ENCODE measurements at regions not wholly inside any gene's neighbourhood (a gene's known extent, or its start where the extent isn't known, plus 50 kb on each side); places are given as distances from the start of the nearest gene placed in this dataset.
"Not testable (repeated sequence)": the region's sequence is repeated elsewhere in the genome, so short reads cannot be mapped to it uniquely, and the experiment has no call there.

DNA sequence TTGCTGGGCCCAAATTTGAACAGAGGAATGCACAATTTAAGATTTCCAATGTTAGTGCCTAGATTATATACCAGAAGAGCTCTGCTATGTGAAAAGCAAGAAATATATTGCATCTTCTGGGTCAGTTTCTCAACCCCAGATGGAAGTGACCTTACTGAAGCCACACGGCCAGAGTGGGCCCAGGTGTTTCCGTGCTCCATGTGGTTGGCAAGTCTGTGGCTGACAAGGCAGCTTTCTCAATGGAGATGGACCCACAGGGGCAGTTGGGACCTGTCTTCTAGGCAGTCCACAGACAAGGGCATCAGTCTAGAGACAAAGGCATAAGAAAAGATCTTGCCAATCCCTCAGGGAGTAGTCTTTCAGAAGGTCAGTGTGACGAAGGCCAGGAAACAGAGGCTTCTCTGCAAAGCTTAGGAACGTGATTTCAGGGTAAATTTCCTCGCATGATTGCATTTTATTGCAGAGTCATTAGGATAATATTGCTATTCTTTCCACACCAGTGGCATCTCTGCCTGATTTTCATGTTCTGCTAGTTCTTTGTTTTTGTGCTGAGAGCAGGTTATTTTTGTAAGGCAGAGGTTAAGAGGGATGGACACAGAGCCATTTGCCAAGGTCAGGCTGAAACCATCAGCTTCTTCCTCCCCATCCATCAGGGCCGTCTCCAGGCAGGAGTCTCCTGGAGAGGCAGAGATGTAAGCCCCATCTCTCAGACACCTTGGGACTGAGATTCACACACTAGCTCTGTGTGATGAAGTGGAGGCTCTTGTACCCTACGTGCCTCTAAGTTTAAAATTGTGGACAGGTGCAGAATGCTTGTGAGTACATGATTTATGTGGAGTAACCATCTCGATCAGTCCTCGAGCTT, 202.1 kb downstream of the ANKRD30B start:
- H3K79me1 ChIP-seq (ENCODE audit: low read depth, low read length) = no peaks in the 10 kb centered on the region
- WGBS, 2 donors (ENCODE audit: extremely low coverage in 2 of 2, insufficient read length in 2 of 2, insufficient replicate concordance in 1 of 2) = no CpG with 5 or more reads among the region's 9 CpGs
- no peak overlapping the region for H3K4me3 ChIP-seq (ENCODE audit: low read length in 2 of 2)
- H3K9ac ChIP-seq (ENCODE audit: low read depth, low read length, poor library complexity) = no peak overlapping the region
- H3K18ac ChIP-seq (ENCODE audit: low read length) = no peak overlapping the region
- H3K4me1 ChIP-seq (ENCODE audit: control insufficient read depth in 2 of 2, insufficient read depth in 1 of 2, low read depth in 1 of 2, low read length in 2 of 2) = no peaks in the 10 kb centered on the region
- no peak overlapping the region for H4K8ac ChIP-seq (ENCODE audit: low read depth, low read length)
- H2AK5ac ChIP-seq (ENCODE audit: low read depth, low read length) = no peak overlapping the region
- H3K14ac ChIP-seq (ENCODE audit: low read length) = no peak overlapping the region
- H3K9me3 ChIP-seq (replicated peaks in 1 of 2; ENCODE audit: control insufficient read depth in 2 of 2, insufficient read depth in 1 of 2, low read depth in 1 of 2, low read length in 2 of 2) = peaks cover 0 to 14% of the 10 kb centered on the region in 2 donors
- no peak overlapping the region for H2BK5ac ChIP-seq (ENCODE audit: low read length)
- no peaks in the 10 kb centered on the region for H3K27me3 ChIP-seq (ENCODE audit: control insufficient read depth in 3 of 3, insufficient read depth in 3 of 3, low read depth in 1 of 3, low read length in 3 of 3)
- H3K4me2 ChIP-seq (ENCODE audit: insufficient read depth, low read length, poor library complexity, severe bottlenecking) = no peak overlapping the region
- no peak for DNase-seq (ENCODE audit: low spot score)
- no peak overlapping the region for H2BK120ac ChIP-seq (ENCODE audit: low read depth, low read length)
- H3K36me3 ChIP-seq (replicated peaks in 1 of 2; ENCODE audit: control insufficient read depth in 2 of 2, insufficient read depth in 2 of 2, low read length in 2 of 2) = no peaks in the 10 kb centered on the region
- H2AFZ ChIP-seq (ENCODE audit: low read length) = no peak overlapping the region
- H2BK12ac ChIP-seq (ENCODE audit: low read length) = no peak overlapping the region
- H4K91ac ChIP-seq (ENCODE audit: low read depth, low read length, poor library complexity) = no peak overlapping the region
- H3K27ac ChIP-seq (replicated peaks; ENCODE audit: low read length) = no peak overlapping the region
- no peak overlapping the region for H3K4ac ChIP-seq (ENCODE audit: low read length)
- no peak overlapping the region for H2BK15ac ChIP-seq (ENCODE audit: low read length)
- H3K23ac ChIP-seq (ENCODE audit: low read depth, low read length, poor library complexity) = no peak overlapping the region

DNA sequence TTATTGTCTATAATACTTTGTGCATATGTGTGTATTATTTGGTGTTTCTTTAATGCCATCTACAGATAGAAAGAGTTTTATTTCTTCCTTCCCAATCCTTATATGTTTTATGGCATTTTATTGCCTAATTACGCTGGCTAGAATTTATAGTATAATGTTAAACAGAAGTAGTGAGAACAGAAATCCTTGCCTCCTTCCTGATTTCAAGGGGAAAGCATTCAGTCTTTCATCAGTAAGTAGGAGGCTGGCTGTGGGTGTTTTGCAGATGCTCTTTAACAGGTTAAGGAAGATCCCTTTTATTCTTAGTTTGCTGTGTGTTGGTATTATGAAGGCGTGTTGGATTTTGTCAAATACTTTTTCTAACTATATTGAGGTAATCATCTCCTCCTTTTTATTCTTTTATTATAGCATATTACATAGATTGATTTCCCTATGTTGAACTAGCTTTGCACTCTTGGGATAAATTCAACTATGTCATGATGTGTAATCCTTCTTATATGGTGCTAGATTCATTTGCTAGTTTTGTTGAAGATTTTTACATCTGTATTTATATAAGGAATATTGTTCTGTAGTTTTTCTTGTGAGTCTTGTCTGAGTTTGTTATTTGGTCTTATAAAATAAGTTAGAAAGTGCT, 204.6 kb downstream of the ANKRD30B start:
- not testable (repeated sequence) for H3K4me2 ChIP-seq (ENCODE audit: insufficient read depth, low read length, poor library complexity, severe bottlenecking); H3K27ac ChIP-seq (replicated peaks; ENCODE audit: low read length); H3K23ac ChIP-seq (ENCODE audit: low read depth, low read length, poor library complexity); H4K8ac ChIP-seq (ENCODE audit: low read depth, low read length); H3K14ac ChIP-seq (ENCODE audit: low read length); H3K36me3 ChIP-seq (replicated peaks in 1 of 2; ENCODE audit: control insufficient read depth in 2 of 2, insufficient read depth in 2 of 2, low read length in 2 of 2); H3K79me1 ChIP-seq (ENCODE audit: low read depth, low read length); H3K9ac ChIP-seq (ENCODE audit: low read depth, low read length, poor library complexity); H2AK5ac ChIP-seq (ENCODE audit: low read depth, low read length); H2BK12ac ChIP-seq (ENCODE audit: low read length); DNase-seq (ENCODE audit: low spot score); H3K4ac ChIP-seq (ENCODE audit: low read length); H2AFZ ChIP-seq (ENCODE audit: low read length); H3K4me1 ChIP-seq (ENCODE audit: control insufficient read depth in 2 of 2, insufficient read depth in 1 of 2, low read depth in 1 of 2, low read length in 2 of 2); H3K9me3 ChIP-seq (replicated peaks in 1 of 2; ENCODE audit: control insufficient read depth in 2 of 2, insufficient read depth in 1 of 2, low read depth in 1 of 2, low read length in 2 of 2); H2BK120ac ChIP-seq (ENCODE audit: low read depth, low read length); H2BK15ac ChIP-seq (ENCODE audit: low read length); H3K27me3 ChIP-seq (ENCODE audit: control insufficient read depth in 3 of 3, insufficient read depth in 3 of 3, low read depth in 1 of 3, low read length in 3 of 3); H4K91ac ChIP-seq (ENCODE audit: low read depth, low read length, poor library complexity); H2BK5ac ChIP-seq (ENCODE audit: low read length); H3K18ac ChIP-seq (ENCODE audit: low read length); H3K4me3 ChIP-seq (ENCODE audit: low read length in 2 of 2)
- no CpG with 5 or more reads among the region's 2 CpGs for WGBS, 2 donors (ENCODE audit: extremely low coverage in 2 of 2, insufficient read length in 2 of 2, insufficient replicate concordance in 1 of 2)

- Histone ChIP-seq H2AK5ac (ENCODE audit: low read depth, low read length) (no peak overlapping the region), H3K27ac (replicated peaks; ENCODE audit: low read length) (no peak overlapping the region), H3K4me2 (ENCODE audit: insufficient read depth, low read length, poor library complexity, severe bottlenecking) (no peak overlapping the region), H3K9ac (ENCODE audit: low read depth, low read length, poor library complexity) (no peak overlapping the region), H2AFZ (ENCODE audit: low read length) (no peak overlapping the region), H3K14ac (ENCODE audit: low read length) (no peak overlapping the region), H3K23ac (ENCODE audit: low read depth, low read length, poor library complexity) (no peak overlapping the region), H4K8ac (ENCODE audit: low read depth, low read length) (no peak overlapping the region), H3K36me3 (replicated peaks in 1 of 2; ENCODE audit: control insufficient read depth in 2 of 2, insufficient read depth in 2 of 2, low read length in 2 of 2) (no peaks in the 10 kb centered on the region), H2BK15ac (ENCODE audit: low read length) (no peak overlapping the region), H3K27me3 (ENCODE audit: control insufficient read depth in 3 of 3, insufficient read depth in 3 of 3, low read depth in 1 of 3, low read length in 3 of 3) (no peaks in the 10 kb centered on the region), H3K9me3 (replicated peaks in 1 of 2; ENCODE audit: control insufficient read depth in 2 of 2, insufficient read depth in 1 of 2, low read depth in 1 of 2, low read length in 2 of 2) (peaks cover 0 to 11% of the 10 kb centered on the region in 2 donors), H3K4ac (ENCODE audit: low read length) (no peak overlapping the region), H4K91ac (ENCODE audit: low read depth, low read length, poor library complexity) (no peak overlapping the region), H2BK5ac (ENCODE audit: low read length) (no peak overlapping the region), H3K4me3 (ENCODE audit: low read length in 2 of 2) (no peak overlapping the region), H3K79me1 (ENCODE audit: low read depth, low read length) (no peaks in the 10 kb centered on the region), H2BK120ac (ENCODE audit: low read depth, low read length) (no peak overlapping the region), H2BK12ac (ENCODE audit: low read length) (no peak overlapping the region), H3K4me1 (ENCODE audit: control insufficient read depth in 2 of 2, insufficient read depth in 1 of 2, low read depth in 1 of 2, low read length in 2 of 2) (no peaks in the 10 kb centered on the region), H3K18ac (ENCODE audit: low read length) (no peak overlapping the region)
- WGBS, 2 donors (ENCODE audit: extremely low coverage in 2 of 2, insufficient read length in 2 of 2, insufficient replicate concordance in 1 of 2) = no CpG with 5 or more reads among the region's 3 CpGs
- DNase-seq (ENCODE audit: low spot score) = no peak
Observed at GRCh38 chr18:14958701-14959100, 210.7 kb downstream of the ANKRD30B start.

- no peak overlapping the region for H2AK5ac ChIP-seq (ENCODE audit: low read depth, low read length)
- no peak overlapping the region for H2BK15ac ChIP-seq (ENCODE audit: low read length)
- DNase-seq (ENCODE audit: low spot score) = no peak
- no peaks in the 10 kb centered on the region for H3K79me1 ChIP-seq (ENCODE audit: low read depth, low read length)
- no peaks in the 10 kb centered on the region for H3K36me3 ChIP-seq (replicated peaks in 1 of 2; ENCODE audit: control insufficient read depth in 2 of 2, insufficient read depth in 2 of 2, low read length in 2 of 2)
- no peak overlapping the region for H4K8ac ChIP-seq (ENCODE audit: low read depth, low read length)
- H3K9me3 ChIP-seq (replicated peaks in 1 of 2; ENCODE audit: control insufficient read depth in 2 of 2, insufficient read depth in 1 of 2, low read depth in 1 of 2, low read length in 2 of 2) = peaks cover 0 to 11% of the 10 kb centered on the region in 2 donors
- no peaks in the 10 kb centered on the region for H3K27me3 ChIP-seq (ENCODE audit: control insufficient read depth in 3 of 3, insufficient read depth in 3 of 3, low read depth in 1 of 3, low read length in 3 of 3)
- H3K4me1 ChIP-seq (ENCODE audit: control insufficient read depth in 2 of 2, insufficient read depth in 1 of 2, low read depth in 1 of 2, low read length in 2 of 2) = no peaks in the 10 kb centered on the region
- no peak overlapping the region for H3K4me2 ChIP-seq (ENCODE audit: insufficient read depth, low read length, poor library complexity, severe bottlenecking)
- no peak overlapping the region for H3K4ac ChIP-seq (ENCODE audit: low read length)
- H3K23ac ChIP-seq (ENCODE audit: low read depth, low read length, poor library complexity) = no peak overlapping the region
- no peak overlapping the region for H2BK12ac ChIP-seq (ENCODE audit: low read length)
- no peak overlapping the region for H3K27ac ChIP-seq (replicated peaks; ENCODE audit: low read length)
- H3K18ac ChIP-seq (ENCODE audit: low read length) = no peak overlapping the region
- H2AFZ ChIP-seq (ENCODE audit: low read length) = no peak overlapping the region
- H3K4me3 ChIP-seq (ENCODE audit: low read length in 2 of 2) = peak overlapping the region in 1 of 2 donors; percentile 41
- H3K9ac ChIP-seq (ENCODE audit: low read depth, low read length, poor library complexity) = no peak overlapping the region
- H2BK120ac ChIP-seq (ENCODE audit: low read depth, low read length) = no peak overlapping the region
- no peak overlapping the region for H3K14ac ChIP-seq (ENCODE audit: low read length)
- no peak overlapping the region for H4K91ac ChIP-seq (ENCODE audit: low read depth, low read length, poor library complexity)
- no CpG with 5 or more reads among the region's 10 CpGs for WGBS, 2 donors (ENCODE audit: extremely low coverage in 2 of 2, insufficient read length in 2 of 2, insufficient replicate concordance in 1 of 2)
- no peak overlapping the region for H2BK5ac ChIP-seq (ENCODE audit: low read length)
Observed at GRCh38 chr18:14959550-14959949, 211.6 kb downstream of the ANKRD30B start.

Data from neuronal stem cell (in vitro differentiated cells).